Upper lobe of left lung (tissue), 6 donors: ENCODE measurements at regions not wholly inside any gene's neighbourhood (a gene's known extent, or its start where the extent isn't known, plus 50 kb on each side); places are given as distances from the start of the nearest gene placed in this dataset.

Experiments used
- ATAC-seq, 2 donors: fragments of 200-7000 bp; cut with Tn5 transposase; one replicate each; pipeline ENCODE4 v1.9.1; 2022; ENCODE audit warnings: mild to moderate bottlenecking in 2 of 2, moderate library complexity in 2 of 2; ENCODE audit not compliant: low FRiP score in 2 of 2
- DNase-seq, 2 donors: peaks; one replicate each; pipeline ENCODE4 v3.0.0-alpha.2; 2019 to 2020
- H3K27ac ChIP-seq, 4 donors: fragments of 200-600 bp; sonication (generic); one replicate each; pipeline ENCODE4 v1.5.1; 2016 to 2019
- H3K27me3 ChIP-seq, 4 donors: fragments of 200-600 bp; sonication (generic); one replicate each; pipeline ENCODE4 v1.5.1; 2017 to 2019
- H3K36me3 ChIP-seq, 4 donors: fragments of 200-600 bp; sonication (generic); one replicate each; pipeline ENCODE4 v1.5.1; 2016 to 2019
- H3K4me1 ChIP-seq, 4 donors: fragments of 200-600 bp; sonication (generic); one replicate each; pipeline ENCODE4 v1.5.1; 2018 to 2019
- H3K4me3 ChIP-seq, 4 donors: fragments of 200-600 bp; sonication (generic); one replicate each; pipeline ENCODE4 v1.5.1; 2017 to 2019; ENCODE audit warnings: mild to moderate bottlenecking in 2 of 4, moderate library complexity in 1 of 4
- H3K9me3 ChIP-seq, 4 donors: fragments of 200-600 bp; sonication (generic); one replicate each; pipeline ENCODE4 v1.5.1; 2018 to 2019
- CTCF ChIP-seq, 6 experiments: fragments of 450-650 bp in 4 of 6; fragments of 200-600 bp in 2 of 6; sonication (generic) in 2 of 6; IDR thresholded peaks; one replicate each; pipeline ENCODE4 v1.5.1; 2016 to 2019; ENCODE audit warnings: antibody characterized with exemption in 6 of 6
- EP300 ChIP-seq, 4 donors: sonication (generic); formaldehyde crosslinking; IDR thresholded peaks; one replicate each; pipeline ENCODE4 v1.5.1; 2017; ENCODE audit warnings: antibody characterized with exemption in 4 of 4, control low read depth in 2 of 4
- POLR2A ChIP-seq, 4 donors: fragments of 450-650 bp; IDR thresholded peaks; one replicate each; pipeline ENCODE4 v1.5.1; 2016 to 2017; ENCODE audit warnings: antibody characterized with exemption in 4 of 4, mild to moderate bottlenecking in 2 of 4
- POLR2AphosphoS5 ChIP-seq, 2 donors: sonication (generic); formaldehyde crosslinking; IDR thresholded peaks; one replicate each; pipeline ENCODE4 v1.5.1; 2017; ENCODE audit warnings: antibody characterized with exemption in 2 of 2
- WGBS, 2 donors: methylation state at CpG; one replicate each; pipeline ENCODE4 v1.1.5; 2017 to 2018; 5-methylcytosine and 5-hydroxymethylcytosine counted together
- donor health status: DM: no; HTN: no; CAD: no; lungs with moderate emphysema.
- donor health status: DM: no; HTN: yes; CAD: no; lungs with severe emphysema.

DNA sequence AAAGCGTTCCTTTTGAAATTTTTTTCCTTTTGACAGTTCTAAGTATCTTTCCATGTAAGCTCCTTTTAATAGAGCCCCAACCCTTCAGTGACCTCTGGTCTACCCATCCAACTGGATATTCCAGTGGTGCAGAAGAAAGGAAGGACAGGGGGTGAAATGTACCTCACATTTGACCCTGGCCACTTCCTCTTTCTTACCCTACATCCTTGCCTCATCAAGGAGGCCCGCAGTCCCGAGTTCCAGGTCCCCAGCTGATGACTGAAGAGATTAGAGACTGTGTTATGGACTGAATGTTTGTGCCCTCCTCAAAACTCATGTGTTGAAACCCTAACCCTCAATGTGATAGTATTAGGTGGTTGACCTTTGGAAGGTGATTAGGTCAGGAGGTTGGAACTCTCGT, 158.1 kb downstream of the RBM43 start:
- WGBS, 2 donors = 82 to 90% methylated on average over 4 of the region's 4 CpGs
- no peak overlapping the region for H3K4me3 ChIP-seq
- no peaks in the 10 kb centered on the region for H3K27me3 ChIP-seq
- no peaks in the 10 kb centered on the region for H3K36me3 ChIP-seq
- H3K4me1 ChIP-seq = no peaks in the 10 kb centered on the region
- DNase-seq = no peak
- TF ChIP-seq POLR2AphosphoS5 (IDR thresholded peaks at IDR 0.05) = no peak
- TF ChIP-seq EP300 (IDR thresholded peaks at IDR 0.05) = no peak
- no peak for TF ChIP-seq POLR2A (IDR thresholded peaks at IDR 0.05)
- no peak for TF ChIP-seq CTCF (IDR thresholded peaks at IDR 0.05)
- ATAC-seq = no peak
- no peak overlapping the region for H3K27ac ChIP-seq
- H3K9me3 ChIP-seq = no peaks in the 10 kb centered on the region

- Histone ChIP-seq H3K4me1 (no peaks in the 10 kb centered on the region), H3K36me3 (no peaks in the 10 kb centered on the region), H3K9me3 (no peaks in the 10 kb centered on the region), H3K4me3 (no peak overlapping the region), H3K27ac (no peak overlapping the region), H3K27me3 (no peaks in the 10 kb centered on the region)
- no peak for ATAC-seq
- no peak for DNase-seq
- TF ChIP-seq CTCF (IDR thresholded peaks at IDR 0.05) (no peak), POLR2A (IDR thresholded peaks at IDR 0.05) (no peak), POLR2AphosphoS5 (IDR thresholded peaks at IDR 0.05) (no peak), EP300 (IDR thresholded peaks at IDR 0.05) (no peak)
- 72 to 78% methylated on average over 2 of the region's 2 CpGs for WGBS, 2 donors
These were observed 159.4 kb downstream of the RBM43 start for GRCh38 chr2:151102226-151102625.

DNA sequence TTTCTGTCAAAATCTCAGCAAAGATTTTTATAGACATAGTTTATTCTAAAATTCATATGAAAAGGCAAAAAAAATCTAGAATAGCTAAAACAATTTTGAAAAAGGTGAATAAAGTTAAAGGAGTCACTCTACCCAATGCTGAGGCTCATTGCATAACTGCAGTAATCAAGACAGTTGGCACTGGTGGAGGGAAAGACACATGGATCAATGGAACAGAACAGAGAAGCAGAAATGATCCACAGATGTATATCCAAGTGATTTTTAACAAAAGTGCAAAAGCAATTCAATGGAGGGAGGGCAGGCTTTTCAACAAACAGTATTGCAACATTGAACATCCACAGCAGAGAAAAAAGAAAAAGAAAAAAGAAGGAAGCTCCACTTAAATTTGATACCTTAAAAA, 162.8 kb downstream of the RBM43 start:
- DNase-seq (no peak), ATAC-seq (no peak)
- H3K4me3 ChIP-seq = no peak overlapping the region
- no peaks in the 10 kb centered on the region for H3K27me3 ChIP-seq
- no peak overlapping the region for H3K27ac ChIP-seq
- H3K4me1 ChIP-seq = no peaks in the 10 kb centered on the region
- H3K36me3 ChIP-seq = no peaks in the 10 kb centered on the region
- H3K9me3 ChIP-seq = no peaks in the 10 kb centered on the region
- TF ChIP-seq EP300 (IDR thresholded peaks at IDR 0.05) (no peak), CTCF (IDR thresholded peaks at IDR 0.05) (no peak), POLR2A (IDR thresholded peaks at IDR 0.05) (no peak), POLR2AphosphoS5 (IDR thresholded peaks at IDR 0.05) (no peak)

DNA sequence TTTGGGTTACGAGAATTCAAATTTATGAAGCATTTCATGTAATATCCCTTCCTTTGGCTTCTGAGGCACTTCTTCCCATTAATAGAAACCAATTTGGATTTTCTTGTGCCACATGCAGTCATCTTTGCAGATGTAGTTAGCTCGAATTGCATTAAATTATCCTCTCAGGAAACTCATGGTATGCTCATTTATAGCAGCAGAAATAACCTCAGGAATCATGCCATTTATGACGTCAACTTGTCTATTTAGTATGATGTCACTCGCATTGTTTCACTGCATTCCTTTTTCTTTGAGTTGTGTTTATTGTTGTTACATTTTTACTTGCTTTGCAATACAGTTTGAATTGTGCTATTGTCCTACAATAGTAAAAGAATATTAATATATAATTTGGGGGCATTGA, 163.8 kb downstream of the RBM43 start:
- Histone ChIP-seq H3K36me3 (no peaks in the 10 kb centered on the region), H3K4me3 (no peak overlapping the region), H3K27ac (no peak overlapping the region), H3K9me3 (no peaks in the 10 kb centered on the region), H3K4me1 (no peaks in the 10 kb centered on the region), H3K27me3 (no peaks in the 10 kb centered on the region)
- 73 to 80% methylated on average over 4 of the region's 4 CpGs for WGBS, 2 donors
- TF ChIP-seq CTCF (IDR thresholded peaks at IDR 0.05) (no peak), EP300 (IDR thresholded peaks at IDR 0.05) (no peak), POLR2AphosphoS5 (IDR thresholded peaks at IDR 0.05) (no peak), POLR2A (IDR thresholded peaks at IDR 0.05) (no peak)
- ATAC-seq = no peak
- no peak for DNase-seq

DNA sequence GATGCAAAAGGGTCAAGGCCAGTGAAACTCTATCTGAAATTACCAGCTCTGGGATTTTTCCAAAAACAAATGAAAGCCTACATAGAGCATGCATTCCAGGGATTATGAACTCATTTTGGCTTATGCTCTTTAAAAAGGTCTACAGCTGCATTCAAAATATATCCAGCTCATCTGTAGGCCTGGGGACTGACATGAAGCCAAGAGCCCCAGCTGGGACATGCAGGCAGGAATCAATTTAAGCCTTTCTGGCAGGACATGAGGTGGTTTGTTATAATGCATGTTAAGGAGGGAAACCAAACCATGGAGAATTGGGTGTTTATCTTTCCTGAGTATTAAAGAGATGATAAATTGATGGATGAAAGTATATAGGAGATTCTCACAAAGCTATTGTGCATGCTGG, 164.5 kb downstream of the RBM43 start:
- no peak overlapping the region for H3K27ac ChIP-seq
- no peaks in the 10 kb centered on the region for H3K27me3 ChIP-seq
- H3K4me1 ChIP-seq = no peaks in the 10 kb centered on the region
- TF ChIP-seq CTCF (IDR thresholded peaks at IDR 0.05) = no peak
- TF ChIP-seq POLR2A (IDR thresholded peaks at IDR 0.05) = no peak
- H3K4me3 ChIP-seq = no peak overlapping the region
- DNase-seq (no peak), ATAC-seq (no peak)
- H3K9me3 ChIP-seq = no peaks in the 10 kb centered on the region
- no peaks in the 10 kb centered on the region for H3K36me3 ChIP-seq
